Keratinocyte (primary cell): ENCODE measurements at regions not wholly inside any gene's neighbourhood (a gene's known extent, or its start where the extent isn't known, plus 50 kb on each side); places are given as distances from the start of the nearest gene placed in this dataset.

ENCODE experiments used
- DNase-seq: peaks from one replicate; pipeline ENCODE4 v3.0.0-alpha.2; 2011; ENCODE audit warnings: low read depth, missing footprints, low spot score
- FAIRE-seq: peaks from 2 replicates; lab custom pipeline; 2011; peaks lifted over from hg19 to GRCh38; lab: Jason Lieb, UNC
- H2AFZ ChIP-seq: 2 replicates; pipeline ENCODE4 v1.6.0; 2012; ENCODE audit warnings: low read length, control low read depth, inconsistent platforms; ENCODE audit not compliant: control insufficient read depth
- H3K27ac ChIP-seq: 2 replicates; pipeline ENCODE4 v1.5.1; 2011; ENCODE audit warnings: low read length; ENCODE audit not compliant: control insufficient read depth, insufficient read depth
- H3K27me3 ChIP-seq: 3 replicates; pipeline ENCODE4 v1.6.0; 2011; ENCODE audit warnings: low read length; ENCODE audit not compliant: control insufficient read depth, insufficient read depth; ENCODE audit errors: extremely low read depth
- H3K36me3 ChIP-seq, 2 experiments: 2 replicates in 1 of 2; 3 replicates in 1 of 2; pipeline ENCODE4 v1.5.1; 2011; ENCODE audit warnings: low read length in 2 of 2, mild to moderate bottlenecking in 1 of 2; ENCODE audit not compliant: control insufficient read depth in 2 of 2, insufficient read depth in 2 of 2; ENCODE audit errors: extremely low read depth in 1 of 2
- H3K4me1 ChIP-seq: 3 replicates; pipeline ENCODE4 v1.5.1; 2011; ENCODE audit warnings: low read length; ENCODE audit not compliant: control insufficient read depth, insufficient read depth; ENCODE audit errors: extremely low read depth
- H3K4me2 ChIP-seq: 3 replicates; pipeline ENCODE4 v1.6.0; 2011; ENCODE audit warnings: low read depth, low read length; ENCODE audit not compliant: control insufficient read depth, insufficient read depth; ENCODE audit errors: extremely low read depth
- H3K4me3 ChIP-seq, 3 experiments: fragments of 200-600 bp in 1 of 3; sonication (generic) in 1 of 3; 2 replicates in 2 of 3; 3 replicates in 1 of 3; pipeline ENCODE4 v1.5.1; 2011 to 2016; ENCODE audit warnings: low read length in 3 of 3, mild to moderate bottlenecking in 3 of 3, control low read depth in 2 of 3, inconsistent platforms in 1 of 3, low read depth in 1 of 3, mixed read lengths in 1 of 3, mixed run types in 1 of 3, moderate library complexity in 1 of 3; ENCODE audit not compliant: control insufficient read depth in 2 of 3, insufficient read depth in 2 of 3; ENCODE audit errors: extremely low read depth in 1 of 3
- H3K79me2 ChIP-seq: 2 replicates; pipeline ENCODE4 v1.6.0; 2012; ENCODE audit warnings: low read length; ENCODE audit not compliant: control insufficient read depth, insufficient read depth
- H3K9ac ChIP-seq: 3 replicates; pipeline ENCODE4 v1.6.0; 2011; ENCODE audit warnings: low read length; ENCODE audit not compliant: control insufficient read depth, insufficient read depth; ENCODE audit errors: extremely low read depth
- H3K9me1 ChIP-seq: 3 replicates; pipeline ENCODE4 v1.6.0; 2011; ENCODE audit warnings: low read length; ENCODE audit not compliant: control insufficient read depth, insufficient read depth; ENCODE audit errors: extremely low read depth
- H3K9me3 ChIP-seq: 2 replicates; pipeline ENCODE4 v1.5.1; 2012; ENCODE audit warnings: low read depth, low read length; ENCODE audit not compliant: control insufficient read depth
- H4K20me1 ChIP-seq: 3 replicates; pipeline ENCODE4 v1.6.0; 2011; ENCODE audit warnings: low read length; ENCODE audit not compliant: control insufficient read depth, insufficient read depth; ENCODE audit errors: extremely low read depth
- EZH2 ChIP-seq: IDR thresholded peaks from one replicate; pipeline ENCODE4 v1.6.1; 2012; ENCODE audit warnings: inconsistent platforms, mild to moderate bottlenecking, low read length, moderate library complexity
- dilution Hi-C: fragments of 300-500 bp; cut with MboI; formaldehyde crosslinking; loops from one replicate; pipeline ENCODE4 v1.7.0; 2020; ENCODE audit warnings: low sequenced_read_pairs; ENCODE audit not compliant: extremely low pct_ligation_motif_present
- TF ChIP-seq, protein P1 (sequence below), 3 experiments: IDR thresholded peaks in 1 of 3; conservative IDR thresholded peaks in 1 of 3; optimal IDR thresholded peaks in 1 of 3; 2 replicates in 2 of 3; 3 replicates in 1 of 3; pipeline versions ENCODE3 to v1.5.1; 2011; ENCODE audit warnings: low read length in 3 of 3, mild to moderate bottlenecking in 3 of 3, moderate library complexity in 2 of 3, control low read depth in 1 of 3, inconsistent platforms in 1 of 3; ENCODE audit not compliant: insufficient read depth in 2 of 3; ENCODE audit errors: extremely low read depth in 1 of 3

DNA sequence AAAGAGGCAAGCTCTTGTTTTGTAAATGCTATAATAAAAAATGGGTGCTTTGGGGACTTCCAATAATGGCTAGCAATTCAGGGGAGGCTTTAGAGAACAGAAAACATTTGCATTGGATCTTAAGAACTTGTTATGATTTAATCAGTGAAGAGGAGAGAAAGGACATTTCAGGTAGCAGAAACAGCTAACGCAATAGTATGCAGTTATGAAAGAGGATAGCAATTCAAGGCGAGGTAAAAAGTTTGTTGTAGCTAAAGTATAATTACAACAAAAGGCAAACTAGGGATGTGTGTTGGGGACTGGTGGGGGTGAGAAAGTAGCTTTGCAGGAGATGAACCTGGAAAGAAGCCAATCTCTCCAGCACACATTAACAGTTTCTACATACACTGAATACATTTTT, 558.7 kb upstream of the SEMA6D start:
- no peaks in the 10 kb centered on the region for H3K9me1 ChIP-seq
- no peaks in the 10 kb centered on the region for H4K20me1 ChIP-seq
- no peaks in the 10 kb centered on the region for H3K27me3 ChIP-seq
- H2AFZ ChIP-seq = no peak overlapping the region
- H3K4me2 ChIP-seq = no peak overlapping the region
- no peak overlapping the region for H3K9ac ChIP-seq
- TF ChIP-seq, protein P1, sequence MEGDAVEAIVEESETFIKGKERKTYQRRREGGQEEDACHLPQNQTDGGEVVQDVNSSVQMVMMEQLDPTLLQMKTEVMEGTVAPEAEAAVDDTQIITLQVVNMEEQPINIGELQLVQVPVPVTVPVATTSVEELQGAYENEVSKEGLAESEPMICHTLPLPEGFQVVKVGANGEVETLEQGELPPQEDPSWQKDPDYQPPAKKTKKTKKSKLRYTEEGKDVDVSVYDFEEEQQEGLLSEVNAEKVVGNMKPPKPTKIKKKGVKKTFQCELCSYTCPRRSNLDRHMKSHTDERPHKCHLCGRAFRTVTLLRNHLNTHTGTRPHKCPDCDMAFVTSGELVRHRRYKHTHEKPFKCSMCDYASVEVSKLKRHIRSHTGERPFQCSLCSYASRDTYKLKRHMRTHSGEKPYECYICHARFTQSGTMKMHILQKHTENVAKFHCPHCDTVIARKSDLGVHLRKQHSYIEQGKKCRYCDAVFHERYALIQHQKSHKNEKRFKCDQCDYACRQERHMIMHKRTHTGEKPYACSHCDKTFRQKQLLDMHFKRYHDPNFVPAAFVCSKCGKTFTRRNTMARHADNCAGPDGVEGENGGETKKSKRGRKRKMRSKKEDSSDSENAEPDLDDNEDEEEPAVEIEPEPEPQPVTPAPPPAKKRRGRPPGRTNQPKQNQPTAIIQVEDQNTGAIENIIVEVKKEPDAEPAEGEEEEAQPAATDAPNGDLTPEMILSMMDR (optimal IDR thresholded peaks at IDR 0.05 in 1 of 3, IDR thresholded peaks at IDR 0.05 in 1 of 3, conservative IDR thresholded peaks at IDR 0.05 in 1 of 3; ENCODE audit: extremely low read depth in 1 of 3, insufficient read depth in 2 of 3, low read length in 3 of 3) = no peak
- no peak for TF ChIP-seq EZH2
- dilution Hi-C loops = no loop called here
- H3K4me1 ChIP-seq = no peaks in the 10 kb centered on the region
- no peak overlapping the region for H3K27ac ChIP-seq
- no peaks in the 10 kb centered on the region for H3K9me3 ChIP-seq
- DNase-seq = no peak
- H3K36me3 ChIP-seq = no peaks in the 10 kb centered on the region
- H3K79me2 ChIP-seq = no peaks in the 10 kb centered on the region
- H3K4me3 ChIP-seq = no peak overlapping the region
- no peak for FAIRE-seq

DNA sequence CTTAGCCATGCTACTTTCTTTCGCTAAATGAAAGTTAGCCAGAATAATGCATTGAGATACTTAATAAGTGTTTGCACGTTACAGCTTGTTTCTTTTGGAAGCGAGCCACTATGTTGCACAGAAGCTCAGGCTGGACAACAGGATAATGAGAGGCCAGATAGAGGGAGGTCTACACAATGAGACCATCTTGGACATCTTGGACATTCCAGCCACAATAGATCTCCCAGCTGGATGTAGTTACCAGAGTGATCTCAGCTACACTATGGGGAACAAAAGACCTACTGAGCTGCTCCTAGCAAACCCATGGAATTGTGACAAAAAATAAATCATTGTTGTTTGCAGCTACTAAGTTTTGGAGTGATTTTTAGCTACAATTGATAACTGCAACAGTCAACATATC, 540.1 kb upstream of the SEMA6D start:
- DNase-seq = no peak
- no peaks in the 10 kb centered on the region for H4K20me1 ChIP-seq
- TF ChIP-seq, protein P1 (optimal IDR thresholded peaks at IDR 0.05 in 1 of 3, IDR thresholded peaks at IDR 0.05 in 1 of 3, conservative IDR thresholded peaks at IDR 0.05 in 1 of 3; ENCODE audit: extremely low read depth in 1 of 3, insufficient read depth in 2 of 3, low read length in 3 of 3) = no peak
- TF ChIP-seq EZH2 = no peak
- H3K9me1 ChIP-seq = no peaks in the 10 kb centered on the region
- dilution Hi-C loops = loop anchor here (25.0 kb wide), 1 partner anchor 1085 kb away; no protein-coding TSS in a partner anchor
- no peak overlapping the region for H3K4me2 ChIP-seq
- H3K4me1 ChIP-seq = no peaks in the 10 kb centered on the region
- no peaks in the 10 kb centered on the region for H3K79me2 ChIP-seq
- no peak overlapping the region for H2AFZ ChIP-seq
- no peak overlapping the region for H3K27ac ChIP-seq
- H3K36me3 ChIP-seq = no peaks in the 10 kb centered on the region
- no peak overlapping the region for H3K4me3 ChIP-seq
- H3K27me3 ChIP-seq = peaks cover 3% of the 10 kb centered on the region
- FAIRE-seq = no peak
- H3K9me3 ChIP-seq = no peaks in the 10 kb centered on the region
- no peak overlapping the region for H3K9ac ChIP-seq
